Mesenchymal stem cell (in vitro differentiated cells and primary cell): ENCODE measurements at regions not wholly inside any gene's neighbourhood (a gene's known extent, or its start where the extent isn't known, plus 50 kb on each side); places are given as distances from the start of the nearest gene placed in this dataset.

ENCODE experiments used
- DNase-seq: peaks from one replicate; pipeline ENCODE4 v3.0.0-alpha.2; 2013
- H2AFZ ChIP-seq: one replicate; pipeline ENCODE4 v1.6.1; 2013; ENCODE audit warnings: low read depth, mild to moderate bottlenecking, control low read depth, inconsistent platforms, low read length, moderate library complexity
- H2AK5ac ChIP-seq: 2 replicates; pipeline ENCODE4 v1.6.1; 2013; ENCODE audit warnings: low read length, moderate library complexity, mild to moderate bottlenecking, inconsistent platforms; ENCODE audit not compliant: severe bottlenecking
- H2BK120ac ChIP-seq: one replicate; pipeline ENCODE4 v1.6.1; 2013; ENCODE audit warnings: low read depth, mild to moderate bottlenecking, inconsistent platforms, low read length, moderate library complexity
- H2BK12ac ChIP-seq, 2 experiments: one replicate each; pipeline ENCODE4 v1.6.1; 2013; ENCODE audit warnings: inconsistent platforms in 2 of 2, low read length in 2 of 2, mild to moderate bottlenecking in 2 of 2, moderate library complexity in 2 of 2, control low read depth in 1 of 2
- H2BK15ac ChIP-seq: one replicate; pipeline ENCODE4 v1.6.1; 2013; ENCODE audit warnings: mild to moderate bottlenecking, low read depth, inconsistent platforms; ENCODE audit not compliant: poor library complexity, severe bottlenecking
- H2BK5ac ChIP-seq: 2 replicates; pipeline ENCODE4 v1.6.1; 2013; ENCODE audit warnings: low read depth, mild to moderate bottlenecking, low read length, control low read depth, inconsistent platforms; ENCODE audit not compliant: poor library complexity, severe bottlenecking
- H3K14ac ChIP-seq, 2 experiments: one replicate each; pipeline ENCODE4 v1.6.1; 2013; ENCODE audit warnings: inconsistent platforms in 2 of 2, low read length in 2 of 2, control low read depth in 1 of 2, mild to moderate bottlenecking in 1 of 2, moderate library complexity in 1 of 2
- H3K18ac ChIP-seq, 2 experiments: one replicate each; pipeline ENCODE4 v1.6.1; 2013; ENCODE audit warnings: inconsistent platforms in 2 of 2, low read length in 2 of 2, control low read depth in 1 of 2, low read depth in 1 of 2, mild to moderate bottlenecking in 1 of 2
- H3K23ac ChIP-seq, 2 experiments: one replicate each; pipeline ENCODE4 v1.6.1; 2013; ENCODE audit warnings: inconsistent platforms in 2 of 2, low read length in 2 of 2, mild to moderate bottlenecking in 2 of 2, moderate library complexity in 2 of 2, control low read depth in 1 of 2
- H3K27ac ChIP-seq: 2 replicates; pipeline ENCODE4 v1.5.1; 2013; ENCODE audit warnings: mild to moderate bottlenecking, moderate library complexity, low read length, control low read depth, inconsistent platforms; ENCODE audit not compliant: poor library complexity, severe bottlenecking
- H3K27me3 ChIP-seq, 2 experiments: 2 replicates each; pipeline versions ENCODE4 v1.6.1 to v1.7.0; 2013; ENCODE audit warnings: low read length in 2 of 2, mild to moderate bottlenecking in 2 of 2, moderate library complexity in 2 of 2, control low read depth in 1 of 2, inconsistent platforms in 1 of 2; ENCODE audit not compliant: control insufficient read depth in 1 of 2, insufficient read depth in 1 of 2
- H3K36me3 ChIP-seq, 2 experiments: 2 replicates each; pipeline versions ENCODE4 v1.6.1 to v1.7.0; 2013; ENCODE audit warnings: low read length in 2 of 2, control low read depth in 1 of 2, inconsistent platforms in 1 of 2, low read depth in 1 of 2, mild to moderate bottlenecking in 1 of 2; ENCODE audit not compliant: insufficient read depth in 2 of 2, control insufficient read depth in 1 of 2
- H3K4ac ChIP-seq, 2 experiments: one replicate each; pipeline ENCODE4 v1.6.1; 2013; ENCODE audit warnings: inconsistent platforms in 2 of 2, low read length in 2 of 2, mild to moderate bottlenecking in 2 of 2, moderate library complexity in 2 of 2, control low read depth in 1 of 2, low read depth in 1 of 2
- H3K4me1 ChIP-seq: 2 replicates; pipeline ENCODE4 v1.6.1; 2013; ENCODE audit warnings: low read depth, low read length, control low read depth; ENCODE audit not compliant: control insufficient read depth, insufficient read depth
- H3K4me2 ChIP-seq: 2 replicates; pipeline ENCODE4 v1.6.1; 2013; ENCODE audit warnings: low read length, mild to moderate bottlenecking, inconsistent platforms; ENCODE audit not compliant: poor library complexity, severe bottlenecking
- H3K4me3 ChIP-seq, 2 experiments: 2 replicates each; pipeline versions ENCODE4 v1.5.1 to v1.7.0; 2013; ENCODE audit warnings: low read length in 2 of 2, mild to moderate bottlenecking in 2 of 2, control low read depth in 1 of 2, low read depth in 1 of 2; ENCODE audit not compliant: insufficient read depth in 1 of 2
- H3K79me1 ChIP-seq: replicated peaks from 2 replicates; pipeline ENCODE4 v1.6.1; 2013; ENCODE audit warnings: mild to moderate bottlenecking, control low read depth, low read length, inconsistent platforms; ENCODE audit not compliant: poor library complexity, severe bottlenecking
- H3K9ac ChIP-seq: 2 replicates; pipeline ENCODE4 v1.7.0; 2013; ENCODE audit warnings: mild to moderate bottlenecking, low read length, moderate library complexity
- H3K9me3 ChIP-seq: 2 replicates; pipeline ENCODE4 v1.7.0; 2013; ENCODE audit warnings: mild to moderate bottlenecking, low read length; ENCODE audit not compliant: control insufficient read depth
- H4K8ac ChIP-seq: one replicate; pipeline ENCODE4 v1.6.1; 2013; ENCODE audit warnings: inconsistent platforms, mild to moderate bottlenecking, low read length, moderate library complexity
- H4K91ac ChIP-seq: one replicate; pipeline ENCODE4 v1.6.1; 2013; ENCODE audit warnings: mild to moderate bottlenecking, low read length, inconsistent platforms
- WGBS: methylation state at CpG from one replicate; pipeline ENCODE4 v1.1.7; 2013; ENCODE audit warnings: mixed read lengths; 5-methylcytosine and 5-hydroxymethylcytosine counted together

DNA sequence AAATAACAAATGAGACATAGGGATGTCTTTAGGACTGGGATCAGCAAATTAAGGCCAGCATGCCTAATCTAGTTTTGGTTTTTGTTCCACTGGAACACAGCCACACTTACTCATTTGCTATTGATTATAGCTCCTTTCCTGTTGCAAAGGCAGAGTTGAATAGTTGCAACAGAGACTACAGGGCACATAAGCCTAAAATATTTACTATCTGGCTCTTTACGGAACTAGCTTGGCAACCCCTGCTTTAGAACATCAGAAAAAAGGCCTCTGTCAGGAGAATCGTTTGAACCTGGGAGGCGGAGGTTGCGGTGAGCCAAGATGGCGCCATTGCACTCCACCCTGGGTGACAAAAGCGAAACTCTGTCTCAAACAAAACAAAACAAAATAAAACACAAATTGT is 384.8 kb downstream of the ELAVL2 start:
- Histone ChIP-seq H3K4ac (no peak overlapping the region), H2BK15ac (no peak overlapping the region), H3K9ac (no peak overlapping the region), H3K18ac (no peak overlapping the region), H3K4me1 (no peaks in the 10 kb centered on the region), H3K9me3 (no peaks in the 10 kb centered on the region), H4K91ac (no peak overlapping the region), H3K4me3 (no peak overlapping the region), H3K27me3 (no peaks in the 10 kb centered on the region), H3K36me3 (no peaks in the 10 kb centered on the region), H3K79me1 (no peaks in the 10 kb centered on the region), H2AK5ac (no peak overlapping the region), H3K4me2 (no peak overlapping the region), H2BK120ac (no peak overlapping the region), H2AFZ (no peak overlapping the region), H2BK12ac (no peak overlapping the region), H3K14ac (no peak overlapping the region), H2BK5ac (no peak overlapping the region), H3K27ac (no peak overlapping the region), H4K8ac (no peak overlapping the region), H3K23ac (no peak overlapping the region)
- WGBS: 94% methylated on average over 5 of the region's 6 CpGs
- DNase-seq: no peak

DNA sequence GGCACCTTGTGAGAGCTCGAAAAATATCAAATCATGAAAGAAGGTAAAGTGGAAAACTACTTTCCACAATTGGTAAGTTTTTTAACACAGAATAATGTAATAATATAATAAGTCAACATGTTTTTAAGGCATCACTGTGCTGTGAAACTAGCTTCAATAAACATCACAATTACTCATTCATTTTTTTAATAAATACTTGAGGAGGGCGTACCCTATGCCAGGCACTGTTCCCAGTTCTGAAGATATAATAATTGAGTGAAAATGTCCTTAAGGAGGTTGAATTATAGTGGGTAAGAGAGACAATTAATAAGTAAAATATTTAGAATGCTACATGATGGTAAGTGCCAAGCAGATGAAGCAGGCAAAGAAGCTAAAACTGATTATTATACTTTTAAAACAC is 381.4 kb downstream of the ELAVL2 start:
- Histone ChIP-seq H3K14ac (no peak overlapping the region), H2BK5ac (no peak overlapping the region), H2AFZ (no peak overlapping the region), H3K27me3 (no peaks in the 10 kb centered on the region), H2BK15ac (no peak overlapping the region), H2BK120ac (no peak overlapping the region), H3K4me3 (no peak overlapping the region), H3K27ac (no peak overlapping the region), H3K9me3 (no peaks in the 10 kb centered on the region), H3K9ac (no peak overlapping the region), H3K18ac (no peak overlapping the region), H3K4ac (no peak overlapping the region), H2AK5ac (no peak overlapping the region), H3K79me1 (no peaks in the 10 kb centered on the region), H4K8ac (no peak overlapping the region), H2BK12ac (no peak overlapping the region), H3K23ac (no peak overlapping the region), H3K4me1 (no peaks in the 10 kb centered on the region), H4K91ac (no peak overlapping the region), H3K36me3 (no peaks in the 10 kb centered on the region), H3K4me2 (no peak overlapping the region)
- WGBS: 40% methylated on average over 1 of the region's 2 CpGs
- DNase-seq: no peak

GRCh38 chr9:23447166-23447565 is 378.9 kb downstream of the ELAVL2 start:
- Histone ChIP-seq H3K4me3 (no peak overlapping the region), H3K18ac (no peak overlapping the region), H2BK15ac (no peak overlapping the region), H3K27ac (no peak overlapping the region), H3K9me3 (no peaks in the 10 kb centered on the region), H4K8ac (no peak overlapping the region), H3K79me1 (no peaks in the 10 kb centered on the region), H3K23ac (no peak overlapping the region), H2BK5ac (no peak overlapping the region), H2BK12ac (no peak overlapping the region), H3K9ac (no peak overlapping the region), H2AFZ (no peak overlapping the region), H4K91ac (no peak overlapping the region), H2BK120ac (no peak overlapping the region), H3K4me1 (no peaks in the 10 kb centered on the region), H2AK5ac (no peak overlapping the region), H3K27me3 (no peaks in the 10 kb centered on the region), H3K36me3 (no peaks in the 10 kb centered on the region), H3K4me2 (no peak overlapping the region), H3K14ac (no peak overlapping the region), H3K4ac (no peak overlapping the region)
- no CpG with 5 or more reads among the region's 3 CpGs for WGBS
- no peak for DNase-seq

DNA sequence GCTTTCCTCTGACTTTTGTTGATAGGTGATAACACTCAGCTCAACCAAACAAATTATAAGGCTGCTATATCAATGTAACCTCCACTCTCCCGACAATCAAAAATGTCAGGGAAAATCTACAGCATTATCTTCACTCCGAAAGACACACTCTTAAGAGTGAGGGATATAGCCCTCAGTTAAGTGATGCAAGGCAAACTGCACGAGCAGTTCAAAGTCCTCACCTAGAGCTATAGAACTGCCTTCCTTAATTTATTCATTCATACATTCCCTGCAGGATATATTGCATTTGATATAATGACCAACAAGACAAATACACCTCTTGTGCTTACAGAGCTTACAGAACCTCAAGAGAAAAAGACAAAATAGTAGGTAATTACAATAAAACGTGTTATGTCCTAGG is 378.1 kb downstream of the ELAVL2 start:
- Histone ChIP-seq H3K18ac (no peak overlapping the region), H4K8ac (no peak overlapping the region), H3K4me1 (no peaks in the 10 kb centered on the region), H3K27ac (no peak overlapping the region), H3K4me3 (no peak overlapping the region), H3K4me2 (no peak overlapping the region), H3K27me3 (no peaks in the 10 kb centered on the region), H3K4ac (no peak overlapping the region), H2AK5ac (no peak overlapping the region), H2BK120ac (no peak overlapping the region), H2BK12ac (no peak overlapping the region), H3K9ac (no peak overlapping the region), H4K91ac (no peak overlapping the region), H3K23ac (no peak overlapping the region), H3K36me3 (no peaks in the 10 kb centered on the region), H3K79me1 (no peaks in the 10 kb centered on the region), H2AFZ (no peak overlapping the region), H2BK15ac (no peak overlapping the region), H2BK5ac (no peak overlapping the region), H3K9me3 (peaks cover under 1% of the 10 kb centered on the region), H3K14ac (no peak overlapping the region)
- 64% methylated on average over 3 of the region's 4 CpGs for WGBS
- DNase-seq: no peak
